ENCODE measurements at regions not wholly inside any gene's neighbourhood (a gene's known extent, or its start where the extent isn't known, plus 50 kb on each side); places are given as distances from the start of the nearest gene placed in this dataset.

DNA sequence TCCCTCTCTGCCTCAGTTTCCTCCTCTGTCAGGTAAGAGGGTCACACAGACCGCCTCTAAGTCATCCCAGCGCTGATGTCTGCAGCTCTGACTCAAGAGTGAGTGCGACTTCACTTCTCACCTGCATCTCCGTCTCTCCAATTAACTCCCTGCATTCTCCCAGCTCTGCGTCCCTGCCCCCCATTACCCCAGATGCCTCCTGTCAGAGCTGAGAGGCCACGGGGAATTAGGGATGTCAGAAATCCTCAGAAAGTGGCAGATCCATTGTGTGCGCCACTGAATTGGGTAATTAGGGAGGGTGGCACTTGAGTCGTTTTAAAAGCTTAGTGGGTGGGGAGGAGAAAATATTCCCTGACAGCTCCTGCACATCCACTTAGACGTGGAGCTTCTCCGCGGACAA lies 885.4 kb upstream of the EEF2KMT start:
- Histone ChIP-seq H3K9ac (ENCODE audit: low read length in 2 of 2) (no peak overlapping the region), H3K27ac (ENCODE audit: low read length) (no peak overlapping the region), H3K36me3 (ENCODE audit: control insufficient read depth in 2 of 2, insufficient read depth in 2 of 2, low read length in 2 of 2) (no peaks in the 10 kb centered on the region), H3K4me1 (ENCODE audit: control insufficient read depth, insufficient read depth, low read length) (no peaks in the 10 kb centered on the region), H3K4me3 (ENCODE audit: low read length in 2 of 2) (no peak overlapping the region), H3K9me3 (ENCODE audit: control insufficient read depth in 2 of 2, low read length in 2 of 2) (no peaks in the 10 kb centered on the region), H3K27me3 (ENCODE audit: control insufficient read depth in 1 of 2, insufficient read depth in 2 of 2, low read length in 2 of 2) (peaks cover 0 to 5% of the 10 kb centered on the region in 2 donors)

DNA sequence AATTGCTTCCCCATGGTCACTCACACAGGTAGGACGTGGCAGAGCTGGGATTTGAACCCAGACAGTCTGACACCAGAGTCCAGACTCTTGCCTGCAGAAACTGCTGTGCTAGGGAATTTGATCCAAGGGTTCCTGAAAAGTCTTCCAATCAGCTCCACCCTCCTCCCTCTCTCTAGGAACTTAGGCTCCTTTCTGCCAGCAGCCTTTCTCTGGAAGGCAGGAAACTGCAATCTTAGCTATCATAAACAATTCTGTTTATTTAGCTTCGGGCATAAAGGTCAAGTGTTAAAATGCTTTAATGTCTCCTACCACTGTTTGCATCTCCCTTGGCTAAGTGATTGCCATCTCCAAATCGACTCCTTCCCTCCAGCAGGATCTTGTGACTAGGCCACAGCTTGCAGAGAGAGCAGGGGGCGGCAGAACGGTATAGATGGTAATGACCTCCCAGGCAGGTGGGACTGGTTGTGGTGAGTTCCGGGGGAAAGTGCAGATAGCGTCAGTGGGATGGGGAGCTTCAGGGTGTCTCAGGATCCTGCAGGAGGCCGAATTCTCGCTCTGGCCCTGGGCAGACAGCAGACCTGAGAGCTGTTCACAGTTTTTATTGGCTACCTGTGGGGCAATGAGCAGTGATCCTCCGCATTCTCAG lies 882.4 kb upstream of the EEF2KMT start:
- no peaks in the 10 kb centered on the region for H3K9me3 ChIP-seq (ENCODE audit: control insufficient read depth in 2 of 2, low read length in 2 of 2)
- no peak overlapping the region for H3K9ac ChIP-seq (ENCODE audit: low read length in 2 of 2)
- no peak overlapping the region for H3K4me3 ChIP-seq (ENCODE audit: low read length in 2 of 2)
- no peaks in the 10 kb centered on the region for H3K4me1 ChIP-seq (ENCODE audit: control insufficient read depth, insufficient read depth, low read length)
- H3K36me3 ChIP-seq (ENCODE audit: control insufficient read depth in 2 of 2, insufficient read depth in 2 of 2, low read length in 2 of 2), result no peaks in the 10 kb centered on the region
- peaks cover 0 to 5% of the 10 kb centered on the region in 2 donors for H3K27me3 ChIP-seq (ENCODE audit: control insufficient read depth in 1 of 2, insufficient read depth in 2 of 2, low read length in 2 of 2)
- H3K27ac ChIP-seq (ENCODE audit: low read length), result no peak overlapping the region

DNA sequence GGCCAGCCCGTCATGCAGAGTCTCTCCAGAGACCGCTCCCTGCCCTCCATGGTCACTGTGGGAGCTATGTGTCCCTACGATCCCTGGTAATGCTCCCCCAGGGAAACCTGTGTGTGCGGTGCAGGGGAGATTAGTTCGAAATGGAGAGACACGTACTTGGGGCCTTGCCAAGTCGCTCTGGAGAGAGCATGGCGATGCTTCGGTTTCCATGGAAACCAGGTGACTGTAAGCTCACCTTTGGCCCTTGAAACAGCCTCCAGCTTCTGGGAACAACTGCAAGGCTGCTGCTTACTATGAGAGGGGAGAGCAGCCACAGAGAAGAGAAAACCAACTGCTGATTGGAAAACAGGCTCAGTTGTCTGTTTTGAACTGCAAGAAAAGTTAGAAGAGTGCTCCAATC lies 879.7 kb upstream of the EEF2KMT start:
- Histone ChIP-seq H3K27ac (ENCODE audit: low read length) (no peak overlapping the region), H3K27me3 (ENCODE audit: control insufficient read depth in 1 of 2, insufficient read depth in 2 of 2, low read length in 2 of 2) (peaks cover 0 to 2% of the 10 kb centered on the region in 2 donors), H3K9ac (ENCODE audit: low read length in 2 of 2) (no peak overlapping the region), H3K4me1 (ENCODE audit: control insufficient read depth, insufficient read depth, low read length) (no peaks in the 10 kb centered on the region), H3K4me3 (ENCODE audit: low read length in 2 of 2) (no peak overlapping the region), H3K36me3 (ENCODE audit: control insufficient read depth in 2 of 2, insufficient read depth in 2 of 2, low read length in 2 of 2) (no peaks in the 10 kb centered on the region), H3K9me3 (ENCODE audit: control insufficient read depth in 2 of 2, low read length in 2 of 2) (peaks cover 0 to 3% of the 10 kb centered on the region in 2 donors)

DNA sequence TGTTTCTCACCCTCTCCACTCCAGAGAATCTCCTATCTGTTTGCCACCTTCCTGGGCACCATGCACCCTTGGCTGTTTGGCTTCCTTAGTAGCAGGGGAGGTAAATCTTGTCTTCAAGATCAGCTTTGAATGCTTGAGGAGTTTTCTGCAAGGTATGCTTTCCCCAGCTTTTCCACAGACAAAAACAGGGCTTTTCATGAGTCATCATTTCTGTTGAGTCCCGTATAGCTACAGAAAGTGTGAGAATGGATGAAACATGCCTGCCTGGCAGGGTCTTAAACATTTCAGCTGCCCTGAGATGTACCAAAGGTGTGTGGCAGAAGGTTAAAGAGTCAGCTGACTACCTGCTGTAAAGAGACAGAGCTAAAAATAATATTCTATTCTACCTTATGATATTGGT lies 875.2 kb upstream of the EEF2KMT start:
- Histone ChIP-seq H3K36me3 (ENCODE audit: control insufficient read depth in 2 of 2, insufficient read depth in 2 of 2, low read length in 2 of 2) (no peaks in the 10 kb centered on the region), H3K27me3 (ENCODE audit: control insufficient read depth in 1 of 2, insufficient read depth in 2 of 2, low read length in 2 of 2) (no peaks in the 10 kb centered on the region), H3K9ac (ENCODE audit: low read length in 2 of 2) (no peak overlapping the region), H3K4me1 (ENCODE audit: control insufficient read depth, insufficient read depth, low read length) (no peaks in the 10 kb centered on the region), H3K9me3 (ENCODE audit: control insufficient read depth in 2 of 2, low read length in 2 of 2) (peaks cover 0 to 8% of the 10 kb centered on the region in 2 donors), H3K27ac (ENCODE audit: low read length) (no peak overlapping the region), H3K4me3 (ENCODE audit: low read length in 2 of 2) (no peak overlapping the region)

DNA sequence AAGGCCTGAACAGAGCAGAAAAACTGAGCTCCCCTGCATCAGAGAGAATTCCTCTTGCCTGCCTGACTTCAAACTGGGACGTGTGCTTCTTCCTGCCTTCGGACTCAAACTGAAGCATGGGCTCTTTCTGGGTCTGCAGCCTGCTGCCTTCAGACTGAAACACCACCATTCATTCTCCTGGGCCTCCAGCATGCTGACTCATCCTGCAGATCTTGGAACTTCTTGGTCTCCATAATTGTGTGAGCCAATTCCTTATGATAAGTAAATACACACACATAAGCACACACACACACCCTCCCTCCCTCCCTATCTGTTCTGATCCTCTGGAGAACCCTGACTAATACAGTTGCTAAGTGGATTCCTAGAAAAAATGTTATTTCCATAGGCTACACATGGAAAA lies 874.3 kb upstream of the EEF2KMT start:
- no peak overlapping the region for H3K9ac ChIP-seq (ENCODE audit: low read length in 2 of 2)
- no peak overlapping the region for H3K4me3 ChIP-seq (ENCODE audit: low read length in 2 of 2)
- H3K9me3 ChIP-seq (ENCODE audit: control insufficient read depth in 2 of 2, low read length in 2 of 2), result peaks cover 0 to 8% of the 10 kb centered on the region in 2 donors
- H3K36me3 ChIP-seq (ENCODE audit: control insufficient read depth in 2 of 2, insufficient read depth in 2 of 2, low read length in 2 of 2), result no peaks in the 10 kb centered on the region
- no peaks in the 10 kb centered on the region for H3K4me1 ChIP-seq (ENCODE audit: control insufficient read depth, insufficient read depth, low read length)
- H3K27me3 ChIP-seq (ENCODE audit: control insufficient read depth in 1 of 2, insufficient read depth in 2 of 2, low read length in 2 of 2), result no peaks in the 10 kb centered on the region
- no peak overlapping the region for H3K27ac ChIP-seq (ENCODE audit: low read length)

DNA sequence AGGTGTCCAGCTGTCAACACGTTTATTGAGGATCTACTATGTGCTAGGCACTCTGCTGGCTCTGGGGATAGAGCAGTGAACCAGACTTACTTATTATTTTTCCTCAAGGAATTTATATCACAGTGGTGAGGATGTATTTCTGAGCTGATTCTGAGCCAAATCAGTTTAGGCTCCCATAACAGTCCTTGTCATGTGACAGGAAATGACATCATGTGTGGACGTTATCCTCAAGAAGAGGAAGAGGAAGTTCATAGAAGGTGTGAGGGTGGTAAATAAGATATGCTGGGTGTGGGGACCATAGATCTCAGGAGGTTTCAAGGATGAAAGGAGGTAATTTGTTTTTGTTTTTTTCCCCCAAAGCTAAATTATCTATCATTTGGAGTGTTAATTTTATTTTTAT lies 873.5 kb upstream of the EEF2KMT start:
- no peaks in the 10 kb centered on the region for H3K36me3 ChIP-seq (ENCODE audit: control insufficient read depth in 2 of 2, insufficient read depth in 2 of 2, low read length in 2 of 2)
- no peak overlapping the region for H3K4me3 ChIP-seq (ENCODE audit: low read length in 2 of 2)
- H3K4me1 ChIP-seq (ENCODE audit: control insufficient read depth, insufficient read depth, low read length), result no peaks in the 10 kb centered on the region
- H3K27me3 ChIP-seq (ENCODE audit: control insufficient read depth in 1 of 2, insufficient read depth in 2 of 2, low read length in 2 of 2), result no peaks in the 10 kb centered on the region
- no peak overlapping the region for H3K27ac ChIP-seq (ENCODE audit: low read length)
- H3K9me3 ChIP-seq (ENCODE audit: control insufficient read depth in 2 of 2, low read length in 2 of 2), result peaks cover 0 to 8% of the 10 kb centered on the region in 2 donors
- H3K9ac ChIP-seq (ENCODE audit: low read length in 2 of 2), result no peak overlapping the region

DNA sequence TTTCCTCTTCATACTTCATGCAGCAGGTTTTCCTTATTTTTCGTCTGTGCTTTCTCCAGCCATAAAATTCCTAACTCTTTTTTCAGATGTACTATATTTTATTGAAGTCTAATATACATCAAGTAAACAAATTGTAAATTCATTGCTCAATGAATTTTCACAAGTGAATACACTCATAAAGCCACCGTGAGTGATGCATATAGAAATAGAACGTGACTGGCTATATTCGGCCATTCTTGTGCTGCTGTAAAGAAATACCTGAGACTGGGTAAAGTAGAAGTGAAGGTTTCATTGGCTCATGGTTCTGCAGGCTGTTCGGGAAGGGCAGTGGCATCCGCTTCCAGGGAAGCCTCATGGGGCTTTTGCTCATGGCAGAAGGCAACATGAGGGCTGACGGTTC lies 868.4 kb upstream of the EEF2KMT start:
- H3K9ac ChIP-seq (ENCODE audit: low read length in 2 of 2), result no peak overlapping the region
- peaks cover 0 to 8% of the 10 kb centered on the region in 2 donors for H3K9me3 ChIP-seq (ENCODE audit: control insufficient read depth in 2 of 2, low read length in 2 of 2)
- H3K4me3 ChIP-seq (ENCODE audit: low read length in 2 of 2), result no peak overlapping the region
- H3K27ac ChIP-seq (ENCODE audit: low read length), result no peak overlapping the region
- H3K27me3 ChIP-seq (ENCODE audit: control insufficient read depth in 1 of 2, insufficient read depth in 2 of 2, low read length in 2 of 2), result no peaks in the 10 kb centered on the region
- no peaks in the 10 kb centered on the region for H3K4me1 ChIP-seq (ENCODE audit: control insufficient read depth, insufficient read depth, low read length)
- H3K36me3 ChIP-seq (ENCODE audit: control insufficient read depth in 2 of 2, insufficient read depth in 2 of 2, low read length in 2 of 2), result no peaks in the 10 kb centered on the region

DNA sequence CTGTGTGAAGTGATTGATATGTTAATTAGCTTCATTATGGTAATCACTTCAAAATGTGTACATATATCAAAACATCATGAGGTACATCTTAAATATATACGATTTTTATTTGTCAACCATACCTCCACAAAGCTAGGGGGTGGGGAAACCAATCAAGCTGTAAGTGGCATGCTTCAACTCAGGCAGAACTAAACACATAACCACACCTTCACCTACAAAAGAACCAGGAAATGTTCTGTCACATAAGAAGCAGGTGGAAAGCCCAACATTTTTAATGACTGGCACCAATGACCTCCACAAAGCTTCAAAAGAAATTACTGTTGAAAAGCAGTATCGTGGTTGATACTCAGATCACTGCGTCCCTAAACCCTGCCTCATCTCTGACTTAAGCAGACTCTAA lies 867.7 kb upstream of the EEF2KMT start:
- Histone ChIP-seq H3K9ac (ENCODE audit: low read length in 2 of 2) (no peak overlapping the region), H3K36me3 (ENCODE audit: control insufficient read depth in 2 of 2, insufficient read depth in 2 of 2, low read length in 2 of 2) (no peaks in the 10 kb centered on the region), H3K4me1 (ENCODE audit: control insufficient read depth, insufficient read depth, low read length) (no peaks in the 10 kb centered on the region), H3K27ac (ENCODE audit: low read length) (no peak overlapping the region), H3K27me3 (ENCODE audit: control insufficient read depth in 1 of 2, insufficient read depth in 2 of 2, low read length in 2 of 2) (no peaks in the 10 kb centered on the region), H3K4me3 (ENCODE audit: low read length in 2 of 2) (no peak overlapping the region), H3K9me3 (ENCODE audit: control insufficient read depth in 2 of 2, low read length in 2 of 2) (peaks cover 0 to 5% of the 10 kb centered on the region in 2 donors)

DNA sequence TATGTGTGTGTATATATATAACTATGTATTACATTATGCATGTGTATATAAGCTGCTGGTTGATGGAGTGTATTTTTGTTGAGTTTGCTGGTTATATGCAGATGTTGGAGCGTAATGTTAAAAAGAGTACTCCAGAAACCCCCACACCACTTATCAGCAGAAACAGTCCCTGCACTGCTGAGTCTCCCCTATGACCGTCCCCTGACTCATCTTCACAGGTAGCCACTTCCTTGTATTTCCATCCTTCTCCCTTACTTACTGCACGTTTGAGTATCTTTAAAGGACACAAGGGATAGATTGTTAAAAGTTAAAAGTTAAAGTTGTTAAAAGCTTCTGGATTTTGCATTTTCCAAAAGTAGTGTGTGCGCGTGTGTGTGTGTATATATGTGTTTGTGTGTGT lies 853.9 kb upstream of the EEF2KMT start:
- H3K4me3 ChIP-seq (ENCODE audit: low read length in 2 of 2), result no peak overlapping the region
- no peak overlapping the region for H3K9ac ChIP-seq (ENCODE audit: low read length in 2 of 2)
- no peaks in the 10 kb centered on the region for H3K4me1 ChIP-seq (ENCODE audit: control insufficient read depth, insufficient read depth, low read length)
- no peaks in the 10 kb centered on the region for H3K27me3 ChIP-seq (ENCODE audit: control insufficient read depth in 1 of 2, insufficient read depth in 2 of 2, low read length in 2 of 2)
- no peaks in the 10 kb centered on the region for H3K9me3 ChIP-seq (ENCODE audit: control insufficient read depth in 2 of 2, low read length in 2 of 2)
- H3K27ac ChIP-seq (ENCODE audit: low read length), result no peak overlapping the region
- H3K36me3 ChIP-seq (ENCODE audit: control insufficient read depth in 2 of 2, insufficient read depth in 2 of 2, low read length in 2 of 2), result no peaks in the 10 kb centered on the region

DNA sequence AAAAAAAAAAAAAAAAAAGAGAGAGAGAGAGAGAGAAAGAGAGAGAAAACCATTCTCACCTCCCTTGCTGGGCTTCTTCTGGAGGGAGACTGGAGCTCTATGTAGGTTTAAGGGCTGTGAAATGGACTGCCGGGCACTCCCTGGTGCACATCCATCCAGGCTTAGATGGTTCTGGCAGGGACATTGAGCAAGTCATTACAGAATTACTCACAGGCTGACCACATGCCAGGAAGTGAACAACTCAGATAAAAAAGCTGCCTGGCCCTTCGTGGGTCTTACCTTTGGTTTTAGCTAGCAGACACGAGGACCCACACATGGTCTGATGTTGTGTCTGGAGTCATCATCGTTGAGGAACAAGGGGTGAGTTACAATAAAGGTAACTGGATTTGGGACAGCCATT lies 847.4 kb upstream of the EEF2KMT start:
- H3K4me1 ChIP-seq (ENCODE audit: control insufficient read depth, insufficient read depth, low read length), result no peaks in the 10 kb centered on the region
- H3K9me3 ChIP-seq (ENCODE audit: control insufficient read depth in 2 of 2, low read length in 2 of 2), result peaks cover 0 to 10% of the 10 kb centered on the region in 2 donors
- H3K9ac ChIP-seq (ENCODE audit: low read length in 2 of 2), result no peak overlapping the region
- no peak overlapping the region for H3K27ac ChIP-seq (ENCODE audit: low read length)
- no peaks in the 10 kb centered on the region for H3K36me3 ChIP-seq (ENCODE audit: control insufficient read depth in 2 of 2, insufficient read depth in 2 of 2, low read length in 2 of 2)
- no peaks in the 10 kb centered on the region for H3K27me3 ChIP-seq (ENCODE audit: control insufficient read depth in 1 of 2, insufficient read depth in 2 of 2, low read length in 2 of 2)
- no peak overlapping the region for H3K4me3 ChIP-seq (ENCODE audit: low read length in 2 of 2)

DNA sequence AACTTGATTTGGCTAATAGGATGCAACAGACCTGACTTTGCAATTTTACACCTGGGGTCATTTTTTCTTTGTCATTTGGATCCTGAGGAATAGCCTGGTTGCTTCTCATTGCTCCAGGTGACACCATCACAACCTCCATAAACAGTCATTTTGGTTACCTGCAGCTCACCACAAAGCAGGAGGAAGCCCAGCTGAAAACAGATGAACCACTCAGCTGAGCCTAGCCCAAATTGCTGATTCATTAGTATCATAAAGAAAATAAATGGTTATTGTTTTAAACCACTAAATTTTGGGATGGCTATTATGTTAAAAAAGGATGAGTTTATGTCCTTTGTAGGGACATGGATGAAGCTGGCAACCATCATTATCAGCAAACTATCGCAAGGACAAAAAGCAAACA lies 841.0 kb upstream of the EEF2KMT start:
- H3K9me3 ChIP-seq (ENCODE audit: control insufficient read depth in 2 of 2, low read length in 2 of 2), result peaks cover 4 to 22% of the 10 kb centered on the region in 2 donors
- H3K36me3 ChIP-seq (ENCODE audit: control insufficient read depth in 2 of 2, insufficient read depth in 2 of 2, low read length in 2 of 2), result no peaks in the 10 kb centered on the region
- no peaks in the 10 kb centered on the region for H3K27me3 ChIP-seq (ENCODE audit: control insufficient read depth in 1 of 2, insufficient read depth in 2 of 2, low read length in 2 of 2)
- H3K27ac ChIP-seq (ENCODE audit: low read length), result no peak overlapping the region
- H3K4me3 ChIP-seq (ENCODE audit: low read length in 2 of 2), result no peak overlapping the region
- no peak overlapping the region for H3K9ac ChIP-seq (ENCODE audit: low read length in 2 of 2)
- H3K4me1 ChIP-seq (ENCODE audit: control insufficient read depth, insufficient read depth, low read length), result no peaks in the 10 kb centered on the region
